ENCODE measurements at regions not wholly inside any gene's neighbourhood (a gene's known extent, or its start where the extent isn't known, plus 50 kb on each side); places are given as distances from the start of the nearest gene placed in this dataset.

DNA sequence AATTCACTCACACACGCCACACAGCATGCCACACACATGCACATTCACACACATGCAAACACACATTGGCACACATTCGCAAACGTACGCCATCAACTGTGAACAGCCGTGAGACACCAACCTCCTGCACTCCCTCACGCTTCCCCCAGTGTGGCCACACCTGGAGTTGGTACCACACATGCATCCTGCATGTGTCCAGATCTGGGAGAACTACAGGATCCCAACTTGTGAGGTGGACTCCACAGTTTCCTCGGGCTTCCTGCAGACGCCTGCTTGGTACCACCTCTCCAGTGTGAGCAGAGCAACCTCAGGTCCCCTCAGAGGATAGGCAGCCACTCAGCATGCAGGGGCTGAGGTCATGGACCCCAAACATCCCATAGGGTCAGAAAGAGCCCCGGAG, 239.0 kb downstream of the EIPR1 start:
- FAIRE-seq, result no peak
- no peak for DNase-seq (ENCODE audit: low spot score)

DNA sequence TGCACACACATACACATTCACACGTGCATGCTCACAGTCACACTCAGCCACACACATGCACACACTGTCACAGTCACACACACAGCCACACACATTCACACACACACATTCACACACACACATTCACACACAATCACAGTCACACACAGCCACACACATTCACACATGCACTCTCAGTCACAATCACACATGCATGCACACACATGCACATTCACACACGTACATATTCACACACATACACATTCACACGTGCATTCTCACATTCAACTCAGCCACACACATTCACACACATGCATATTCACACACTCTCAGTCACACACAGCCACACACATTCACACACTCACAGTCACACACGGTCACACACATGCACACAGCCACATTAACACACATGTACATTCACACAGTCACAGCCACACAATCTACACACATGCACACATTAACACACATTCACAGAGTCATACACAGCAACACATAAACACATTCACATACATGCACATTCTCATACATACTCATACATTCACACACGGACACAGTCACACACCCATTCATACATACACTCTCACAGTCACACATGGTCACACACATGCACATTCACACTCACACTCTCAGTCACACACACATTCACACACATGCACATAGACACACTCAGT, 239.8 kb downstream of the EIPR1 start:
- DNase-seq (ENCODE audit: low spot score) (no peak), FAIRE-seq (no peak)

DNA sequence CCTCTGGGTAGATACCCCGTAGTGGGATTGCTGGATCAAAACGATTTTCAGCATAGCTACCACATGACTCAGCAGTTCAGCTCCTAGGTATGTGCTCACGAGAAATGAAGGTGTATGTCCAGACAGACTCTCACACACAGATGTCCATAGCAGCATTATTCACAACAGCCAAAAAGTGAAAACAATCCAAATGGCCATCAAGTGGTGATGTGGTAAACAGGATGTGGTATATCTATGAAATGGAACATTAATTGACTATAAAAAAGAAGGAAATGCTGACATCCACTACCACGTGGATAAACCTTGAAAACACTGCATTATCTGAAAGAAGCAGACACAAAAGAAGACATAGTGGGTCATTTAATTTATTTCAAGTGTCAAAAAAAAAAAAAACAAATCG, 241.9 kb downstream of the EIPR1 start:
- FAIRE-seq, result no peak
- no peak for DNase-seq (ENCODE audit: low spot score)

DNA sequence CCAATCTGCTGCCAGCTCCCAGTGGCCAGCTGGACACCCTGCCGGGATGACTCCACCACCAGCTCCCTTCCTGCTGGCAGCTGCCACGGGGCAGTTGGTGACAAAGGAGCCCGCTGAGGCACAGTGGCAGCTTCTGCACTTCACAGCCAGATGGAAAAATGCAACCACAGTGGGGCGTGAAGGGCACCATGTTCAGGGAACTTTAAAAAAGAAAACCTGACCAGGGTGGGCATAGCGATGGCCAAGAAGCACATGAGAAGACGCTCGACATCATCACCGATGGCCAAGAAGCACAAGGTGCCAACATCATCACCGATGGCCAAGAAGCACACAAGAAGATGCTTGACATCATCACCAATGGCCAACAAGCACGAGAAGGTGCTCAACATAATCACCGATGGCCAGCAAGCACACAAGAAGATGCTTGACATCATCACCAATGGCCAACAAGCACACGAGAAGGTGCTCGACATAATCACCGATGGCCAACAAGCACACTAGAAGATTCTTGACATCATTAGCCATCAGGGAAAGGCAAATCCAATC, 243.5 kb downstream of the EIPR1 start:
- DNase-seq (ENCODE audit: low spot score), result no peak
- FAIRE-seq, result no peak

DNA sequence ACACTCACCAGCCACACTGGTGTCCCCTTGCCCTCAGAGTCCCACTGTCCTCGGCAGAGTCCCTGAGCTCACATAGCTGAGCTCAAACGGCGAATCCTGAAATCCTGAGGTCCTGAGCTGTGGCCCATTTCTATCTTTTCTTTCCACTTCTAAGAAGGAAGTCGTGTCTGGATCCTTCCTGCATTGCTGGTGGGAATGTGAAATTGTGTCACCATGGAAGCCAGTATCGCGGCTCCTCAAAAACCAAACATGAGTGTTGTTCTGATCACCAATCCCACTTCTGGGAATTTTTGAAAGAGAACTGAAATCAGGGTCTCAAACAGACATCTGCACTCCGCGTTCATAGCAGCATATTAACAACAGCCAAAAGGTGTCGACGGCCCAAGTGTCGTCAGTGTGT, 244.7 kb downstream of the EIPR1 start:
- DNase-seq (ENCODE audit: low spot score) (no peak), FAIRE-seq (no peak)

DNA sequence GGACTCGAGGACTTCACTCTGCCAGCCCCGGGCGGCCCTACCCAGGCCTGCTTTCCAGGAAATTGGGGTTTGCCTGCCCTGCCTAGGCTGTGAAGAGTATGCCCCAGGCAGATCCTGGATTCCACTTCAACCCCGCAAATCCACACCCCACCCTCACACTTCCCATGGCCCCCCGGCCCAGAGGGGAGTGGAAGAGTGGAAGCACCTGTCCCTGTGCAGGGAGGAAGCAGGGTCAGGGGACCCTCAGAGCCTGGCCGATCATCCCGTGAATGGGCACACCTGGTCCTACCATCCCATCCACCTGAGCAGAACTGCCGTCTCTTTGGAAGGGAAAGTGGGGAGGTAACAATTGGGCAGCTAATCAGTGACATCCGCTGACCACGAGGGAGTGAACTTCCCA, 245.2 kb downstream of the EIPR1 start:
- FAIRE-seq, result no peak
- DNase-seq (ENCODE audit: low spot score), result no peak

DNA sequence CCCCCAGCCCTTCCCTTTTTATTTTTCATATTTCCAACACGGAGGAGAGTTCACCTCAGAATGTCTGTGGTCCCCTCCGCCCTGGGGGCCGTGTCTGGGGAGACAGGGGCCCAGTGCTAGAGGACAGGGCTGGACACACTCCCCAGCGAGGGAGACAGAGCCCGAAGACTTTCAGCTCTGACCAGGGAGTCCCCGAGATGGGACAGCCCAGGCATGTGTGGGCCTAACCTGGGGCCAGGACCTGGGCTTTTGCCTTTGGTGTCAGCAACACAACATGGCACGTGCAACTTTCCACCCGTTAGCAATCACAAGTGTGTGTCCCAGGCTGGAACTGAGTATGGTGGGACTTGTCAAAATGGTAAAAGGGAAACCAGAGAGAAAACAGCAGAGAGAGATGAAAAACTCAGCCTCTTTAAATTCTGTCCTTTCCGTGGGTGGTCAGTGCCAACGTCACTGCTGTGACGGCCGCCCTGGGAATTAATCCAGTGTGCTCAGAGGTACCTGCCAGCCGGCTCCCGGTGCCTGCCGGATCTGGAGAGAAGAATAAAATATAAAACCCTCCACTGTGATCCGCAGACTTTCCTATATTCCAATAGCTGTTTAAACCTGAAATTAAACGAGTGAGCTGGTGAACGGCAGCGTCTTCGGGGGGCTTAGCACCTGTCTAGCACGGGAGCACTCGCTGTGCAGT, 245.8 kb downstream of the EIPR1 start:
- FAIRE-seq, result no peak
- DNase-seq (ENCODE audit: low spot score), result no peak

DNA sequence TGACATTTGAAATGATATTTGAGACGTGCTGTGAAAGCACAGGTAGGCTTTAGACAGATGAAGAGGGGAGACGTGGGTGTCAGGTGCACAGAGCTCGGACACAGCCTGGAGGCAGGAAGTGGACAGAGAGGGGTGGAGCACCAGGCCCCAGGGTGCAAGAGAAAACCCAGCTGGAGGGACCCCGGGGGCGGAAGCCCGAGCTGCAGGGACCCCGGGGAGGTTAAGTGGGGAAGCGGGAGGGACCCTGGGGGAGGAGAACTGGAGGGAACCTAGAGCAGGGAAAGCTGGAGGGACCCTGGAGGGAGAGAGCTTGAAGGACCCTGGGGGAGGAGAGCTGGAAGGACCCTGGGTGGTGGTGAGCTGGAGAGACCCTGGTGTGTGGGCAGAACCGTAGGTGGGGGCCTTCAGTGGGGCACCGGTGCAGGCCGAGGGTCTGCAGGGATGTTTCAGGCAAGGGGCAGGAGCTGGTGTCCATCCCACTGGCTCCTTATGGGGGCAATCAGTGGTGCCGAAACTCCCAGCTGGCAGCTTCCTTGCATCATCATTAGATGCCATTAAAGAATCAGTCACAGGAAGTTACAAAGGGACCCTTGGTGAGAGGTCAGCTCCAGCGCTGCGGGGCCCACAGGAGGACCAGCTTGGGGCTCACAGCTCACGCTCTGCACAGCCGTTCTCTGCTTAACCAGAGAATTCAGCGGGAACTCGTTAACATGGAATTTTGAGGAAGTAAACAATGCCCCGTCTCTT, 246.6 kb downstream of the EIPR1 start:
- no peak for DNase-seq (ENCODE audit: low spot score)
- FAIRE-seq, result no peak

DNA sequence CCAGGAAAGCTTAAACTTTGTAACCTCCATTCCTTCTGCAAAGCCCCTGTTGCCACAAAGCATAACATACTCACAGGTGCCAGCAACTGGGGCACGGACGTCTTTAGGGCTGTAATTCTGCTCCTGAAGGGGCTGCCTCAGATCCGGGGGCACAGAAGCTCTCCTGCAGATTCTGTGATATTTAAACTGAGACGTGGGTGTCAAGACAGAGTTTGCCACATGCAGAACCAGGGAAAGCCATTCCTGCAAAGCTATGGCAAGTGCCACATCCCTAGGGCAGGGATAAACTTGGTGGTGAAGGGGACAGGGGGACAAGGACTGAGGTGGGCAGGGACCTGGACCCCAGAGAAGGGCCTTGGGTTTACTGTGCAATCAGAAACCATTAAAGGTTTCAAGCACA, 247.2 kb downstream of the EIPR1 start:
- DNase-seq (ENCODE audit: low spot score) (no peak), FAIRE-seq (no peak)

DNA sequence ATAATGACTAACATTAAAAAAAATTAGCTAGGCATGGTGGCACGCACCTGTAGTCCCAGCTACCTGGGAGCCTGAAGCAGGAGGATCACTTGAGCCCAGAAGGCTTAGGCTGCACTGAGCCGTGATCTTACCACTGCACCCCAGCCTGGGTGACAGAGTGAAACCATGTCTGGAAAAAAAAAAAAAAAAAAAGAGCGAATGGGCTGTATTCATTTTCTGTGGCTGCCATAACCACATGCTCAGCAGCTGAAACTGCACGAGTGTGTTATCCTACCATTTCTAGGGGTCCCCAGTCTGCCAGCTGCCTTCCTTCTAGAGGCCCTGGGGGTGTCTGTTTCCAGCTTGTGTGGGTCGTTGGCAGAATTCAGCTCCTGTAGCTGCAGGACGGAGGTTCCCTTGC, 247.8 kb downstream of the EIPR1 start:
- no peak for DNase-seq (ENCODE audit: low spot score)
- FAIRE-seq, result no peak

DNA sequence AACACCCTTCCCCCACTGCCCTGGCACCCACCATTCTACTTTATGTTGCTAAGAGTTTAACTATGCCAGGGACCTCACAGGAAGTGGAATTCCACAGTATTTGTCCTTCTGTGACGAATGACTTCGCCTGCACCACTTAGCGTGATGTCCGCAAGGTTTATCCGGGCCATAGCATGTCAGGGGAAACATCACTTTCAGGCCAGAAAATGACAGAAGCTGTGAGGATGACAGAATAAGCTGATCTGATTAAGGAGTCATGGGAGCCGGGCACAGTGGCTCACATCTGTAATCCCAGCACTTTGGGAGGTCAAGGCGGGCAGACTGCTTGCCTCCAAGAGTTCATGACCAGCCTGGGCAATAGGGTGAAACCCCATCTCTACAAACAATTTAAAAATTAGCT, 248.8 kb downstream of the EIPR1 start:
- FAIRE-seq (no peak), DNase-seq (ENCODE audit: low spot score) (no peak)

DNA sequence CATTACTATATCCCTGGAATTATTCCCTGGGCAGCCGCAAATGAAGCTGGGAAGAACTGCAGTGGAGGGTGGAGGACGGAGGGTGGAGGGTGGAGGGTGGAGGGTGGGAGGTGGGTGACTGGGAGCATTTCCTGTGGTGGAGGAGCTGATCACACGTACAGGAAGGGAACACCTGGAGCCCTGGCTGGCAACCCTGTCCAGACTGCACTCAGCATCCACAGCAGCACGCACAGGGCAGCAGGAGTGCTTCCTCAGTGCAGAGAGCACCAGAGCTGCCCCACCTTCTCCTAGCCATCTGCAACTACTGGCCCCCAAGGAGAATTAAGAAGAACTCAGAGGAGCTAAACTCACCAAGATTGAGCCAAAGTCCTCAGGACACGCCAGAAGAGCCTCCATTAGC, 249.9 kb downstream of the EIPR1 start:
- no peak for FAIRE-seq
- DNase-seq (ENCODE audit: low spot score), result no peak

DNA sequence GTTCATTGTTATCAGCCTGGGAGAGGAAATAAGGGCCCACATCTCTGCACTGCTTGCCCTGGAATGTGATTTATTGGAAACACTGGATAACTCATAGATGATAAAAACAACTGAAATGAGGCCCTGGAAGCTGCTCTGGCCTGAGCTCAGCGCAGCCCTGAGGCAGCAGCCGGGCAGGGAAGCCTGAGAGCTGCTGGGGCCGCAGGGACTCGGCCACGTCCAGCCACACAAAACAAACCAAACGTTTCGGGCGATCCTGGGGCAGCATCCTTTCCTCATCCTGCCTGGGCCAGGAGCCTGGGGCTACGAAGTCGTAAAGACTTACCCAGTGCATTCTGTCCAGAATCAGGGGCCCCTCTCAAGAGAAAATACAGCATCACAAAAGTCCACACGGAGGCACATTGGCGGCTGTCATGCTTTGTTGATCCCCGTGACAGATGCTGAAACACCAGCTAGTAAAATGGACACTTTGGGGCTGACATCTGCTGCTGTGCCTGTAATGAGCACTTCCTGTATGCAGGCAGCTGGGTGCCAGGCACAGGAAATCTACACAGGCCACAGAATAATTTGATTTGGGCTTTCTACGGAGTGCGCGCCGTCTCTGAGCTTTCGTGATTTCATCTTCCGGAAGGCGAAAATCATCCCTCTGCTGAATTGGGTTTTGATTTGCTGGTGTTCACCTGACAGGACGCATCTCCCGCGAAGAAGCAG, 250.6 kb downstream of the EIPR1 start:
- no peak for FAIRE-seq

DNA sequence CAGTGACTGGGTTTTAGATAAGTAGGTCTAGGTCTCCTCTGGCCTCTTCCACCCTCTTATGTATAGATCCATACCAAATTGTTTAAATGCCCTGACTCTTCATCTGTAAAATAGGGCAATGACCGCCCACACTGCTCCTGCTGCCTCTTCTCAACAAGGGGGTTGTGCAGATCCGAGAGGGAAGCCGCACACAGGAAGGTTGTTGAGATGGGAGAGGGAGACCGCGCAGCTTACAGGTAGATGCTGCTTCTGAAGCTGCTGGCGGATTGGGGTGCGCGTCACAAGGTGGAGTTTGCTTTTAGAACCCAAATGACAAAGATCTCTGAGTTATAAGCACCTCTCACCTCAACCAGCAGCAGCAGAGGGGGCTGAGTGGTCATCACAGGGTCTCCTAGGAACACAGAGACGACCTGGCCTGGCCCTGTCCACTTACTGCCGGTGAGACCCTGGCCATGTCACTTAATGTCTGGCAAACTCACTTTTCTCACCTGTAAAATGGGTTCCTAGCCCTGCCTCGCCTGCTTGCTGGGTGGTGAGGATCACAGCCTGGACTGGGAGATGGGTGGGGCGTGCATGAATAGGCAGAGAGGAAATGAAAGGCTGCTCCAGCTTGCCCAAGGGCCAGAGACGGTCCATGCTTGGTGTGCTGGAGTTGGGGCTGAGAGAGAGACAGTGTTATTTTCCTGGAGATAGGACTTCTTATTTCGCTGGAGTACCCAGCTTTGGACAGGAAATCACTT, 251.3 kb downstream of the EIPR1 start:
- no peak for FAIRE-seq
- no peak for DNase-seq (ENCODE audit: low spot score)

More for the DNA sequence above, 250.6 kb downstream of the EIPR1 start:
- DNase-seq (ENCODE audit: low spot score), result no peak

DNA sequence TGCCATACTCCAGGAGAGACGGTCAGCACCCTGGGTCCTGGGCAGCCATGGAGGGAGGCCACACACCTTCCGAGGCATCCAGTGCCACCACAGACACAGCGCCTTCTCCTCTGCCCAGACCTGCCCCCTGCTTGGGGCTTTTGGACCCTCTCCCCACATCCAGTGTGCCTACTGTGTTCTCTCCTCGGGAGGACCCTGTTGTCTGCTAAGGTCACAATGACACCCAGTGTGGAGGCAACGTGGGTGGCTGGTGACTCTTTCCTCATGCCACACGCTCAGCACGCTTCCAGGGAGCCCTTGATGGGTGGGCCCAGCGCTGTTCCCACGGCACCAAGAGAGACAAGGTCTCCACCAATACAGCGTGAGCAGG, 251.9 kb downstream of the EIPR1 start:
- FAIRE-seq, result no peak
- no peak for DNase-seq (ENCODE audit: low spot score)

DNA sequence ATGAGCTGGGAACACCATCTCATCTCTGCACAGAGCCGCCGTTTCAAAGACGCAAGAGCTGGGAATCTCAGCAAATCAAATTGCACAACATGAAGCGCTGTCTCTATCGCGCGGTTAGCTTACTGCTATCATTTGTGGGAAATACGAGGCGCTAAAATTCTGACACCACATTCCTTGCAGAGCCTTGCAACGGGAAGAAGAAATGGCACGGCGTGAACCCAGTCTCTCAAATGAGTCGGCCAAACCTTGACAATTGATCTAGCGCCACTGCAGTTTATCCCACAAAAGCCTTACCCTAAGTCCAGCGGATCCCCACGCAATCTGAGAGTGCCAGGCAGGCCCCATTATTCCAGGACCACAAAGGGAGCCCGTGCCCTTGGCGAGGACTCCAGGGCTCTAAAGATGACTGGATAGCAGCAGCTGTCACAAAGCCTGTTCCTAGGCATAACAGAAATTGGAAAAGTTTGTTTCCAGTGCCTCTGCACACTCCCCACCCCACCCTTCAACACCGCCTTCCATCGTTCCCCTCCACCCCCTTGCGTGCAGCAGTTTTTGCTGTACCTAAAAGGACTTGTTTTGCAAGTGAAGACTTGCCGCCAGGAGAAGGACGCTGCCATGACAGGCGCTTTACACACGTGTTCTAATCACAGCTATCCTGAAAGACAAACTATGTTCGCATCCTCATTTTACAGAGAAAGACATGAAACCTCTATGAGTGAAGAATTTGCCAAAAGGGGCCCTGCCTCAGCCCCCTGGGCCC, 252.4 kb downstream of the EIPR1 start:
- DNase-seq (ENCODE audit: low spot score) (no peak), FAIRE-seq (no peak)

DNA sequence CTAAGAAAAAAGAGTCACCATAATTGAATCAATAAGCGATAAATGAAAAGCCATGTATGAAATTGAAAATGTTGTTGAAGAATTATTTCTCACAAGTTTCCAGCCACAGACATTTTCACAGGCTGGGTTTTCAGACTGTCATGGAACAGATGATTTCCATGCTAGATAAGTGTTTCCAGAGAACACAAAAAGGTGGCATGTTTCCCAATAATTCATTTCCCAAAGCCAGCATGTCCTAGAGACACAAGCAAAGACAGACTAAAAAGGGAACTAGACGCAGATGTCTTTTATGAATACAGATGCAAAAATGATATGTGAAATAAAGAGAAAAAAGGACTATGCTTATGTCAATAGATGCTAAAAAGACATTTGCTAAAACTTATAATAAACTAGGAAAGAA, 255.1 kb downstream of the EIPR1 start:
- FAIRE-seq, result no peak
- DNase-seq (ENCODE audit: low spot score), result no peak

DNA sequence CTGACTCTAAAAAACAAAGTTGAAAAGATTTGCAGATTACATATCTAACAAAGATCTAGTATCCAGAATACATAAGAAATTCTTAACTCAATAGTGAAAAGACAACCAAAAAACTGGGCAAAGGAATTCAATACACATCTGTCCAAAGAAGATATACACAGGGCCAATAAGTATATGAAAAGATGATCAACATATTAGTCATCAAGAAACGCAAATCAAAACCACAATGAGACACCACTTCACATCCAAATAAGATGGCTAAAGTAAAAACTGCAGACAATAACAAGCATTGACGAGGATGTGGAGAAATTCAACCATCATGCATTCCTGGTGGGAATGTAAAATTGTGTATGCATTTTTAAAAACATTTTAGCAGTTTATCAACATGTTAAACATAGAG, 256.0 kb downstream of the EIPR1 start:
- FAIRE-seq (no peak), DNase-seq (ENCODE audit: low spot score) (no peak)

DNA sequence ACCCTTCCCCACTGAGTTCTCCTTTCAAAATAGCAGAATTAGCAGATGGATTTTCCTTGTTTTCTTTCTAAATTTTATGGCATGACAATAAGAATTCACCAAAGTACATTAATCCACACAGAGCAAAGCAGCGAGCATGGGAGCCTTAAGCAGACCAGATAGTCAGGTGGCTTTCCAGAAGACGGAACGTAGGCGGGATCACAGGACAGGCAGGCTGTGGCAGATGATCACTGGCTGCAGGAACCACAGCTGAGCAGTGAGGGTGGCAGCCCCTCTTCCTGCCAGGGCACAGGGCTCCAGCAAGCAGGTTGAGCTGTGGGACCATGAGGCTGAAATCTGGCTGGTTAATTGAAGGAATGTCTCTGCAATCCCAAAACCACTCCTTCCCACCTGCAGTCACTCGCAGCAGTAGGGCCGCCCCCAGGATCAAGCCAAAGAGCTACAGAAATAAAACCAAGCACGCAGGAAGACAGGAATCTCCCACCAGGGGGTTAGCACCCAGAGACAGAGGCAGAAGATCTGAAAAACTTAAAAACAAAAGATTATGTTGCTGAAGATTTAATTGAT, 259.9 kb downstream of the EIPR1 start:
- no peak for DNase-seq (ENCODE audit: low spot score)
- FAIRE-seq, result no peak

DNA sequence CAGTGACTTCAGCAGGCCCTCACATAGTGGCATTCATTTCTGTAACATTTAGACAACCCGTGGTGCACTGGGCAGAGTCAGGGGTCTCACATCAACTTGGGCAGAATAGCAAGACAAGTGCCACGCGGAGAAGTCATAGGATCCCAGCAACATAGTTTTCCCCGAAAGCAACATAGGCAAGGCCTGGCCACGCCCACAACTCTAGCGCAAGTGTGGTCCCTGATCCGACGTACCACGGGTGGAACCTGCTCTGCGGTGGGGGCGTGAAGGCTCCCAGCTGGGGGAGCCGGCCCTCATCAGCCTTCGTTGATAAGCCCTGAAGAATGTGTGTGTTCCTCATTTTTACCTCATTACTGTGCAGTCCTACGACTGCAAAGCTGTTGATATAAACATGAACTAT, 261.2 kb downstream of the EIPR1 start:
- DNase-seq (ENCODE audit: low spot score) (no peak), FAIRE-seq (no peak)

Measured in RCC 7860 (cell line).